Peyer's patch (tissue), 4 donors: ENCODE measurements at regions not wholly inside any gene's neighbourhood (a gene's known extent, or its start where the extent isn't known, plus 50 kb on each side); places are given as distances from the start of the nearest gene placed in this dataset.

Experiments used
- CTCF ChIP-seq, 6 experiments: fragments of 450-650 bp in 4 of 6; fragments of 200-600 bp in 2 of 6; sonication (generic) in 1 of 6; IDR thresholded peaks; one replicate each; pipeline ENCODE4 v1.5.1; 2017 to 2019; ENCODE audit warnings: antibody characterized with exemption in 6 of 6, mild to moderate bottlenecking in 3 of 6, moderate library complexity in 1 of 6
- POLR2A ChIP-seq, 2 donors: fragments of 450-650 bp; IDR thresholded peaks; one replicate each; pipeline ENCODE4 v1.5.1; 2017; ENCODE audit warnings: antibody characterized with exemption in 2 of 2, mild to moderate bottlenecking in 2 of 2, moderate library complexity in 2 of 2

DNA sequence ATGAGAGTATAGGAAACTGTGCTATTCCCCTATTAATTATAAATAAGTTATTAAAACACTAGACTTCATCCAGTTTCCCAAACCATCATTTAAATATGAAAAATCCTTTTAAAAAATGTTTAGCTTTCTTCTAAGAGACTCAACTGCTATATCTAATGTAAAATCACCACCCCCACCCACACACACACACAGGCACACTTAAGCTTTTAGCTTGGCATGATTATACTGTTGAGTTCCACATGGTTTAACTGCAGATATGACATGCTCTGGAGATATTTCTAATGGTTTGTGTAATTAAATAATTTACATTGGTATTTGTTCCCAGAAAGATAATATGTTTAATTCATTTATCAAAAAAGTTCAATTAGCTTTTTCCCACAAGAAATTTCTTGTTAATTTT lies 1700.1 kb upstream of the SLC10A2 start:
- TF ChIP-seq CTCF (IDR thresholded peaks at IDR 0.05) (no peak), POLR2A (IDR thresholded peaks at IDR 0.05) (no peak)
